RWPE2 (cell line): ENCODE measurements at regions not wholly inside any gene's neighbourhood (a gene's known extent, or its start where the extent isn't known, plus 50 kb on each side); places are given as distances from the start of the nearest gene placed in this dataset.

ENCODE experiments used
- ATAC-seq: fragments of 200-7000 bp; cut with Tn5 transposase; 3 replicates; pipeline ENCODE4 v1.9.1; 2021; ENCODE audit warnings: low read depth
- DNase-seq: peaks from one replicate; pipeline ENCODE4 v3.0.0-alpha.2; 2020; ENCODE audit warnings: low spot score
- H3K27ac ChIP-seq: fragments of 450-650 bp; 2 replicates; pipeline ENCODE4 v1.5.1; 2017; ENCODE audit warnings: mild to moderate bottlenecking; ENCODE audit not compliant: poor library complexity, severe bottlenecking
- H3K27me3 ChIP-seq: fragments of 250-450 bp; sonication (Bioruptor Pico); 2 replicates; pipeline ENCODE4 v1.5.1; 2021; ENCODE audit warnings: mild to moderate bottlenecking, moderate library complexity; ENCODE audit not compliant: insufficient read depth, poor library complexity, severe bottlenecking
- H3K36me3 ChIP-seq: fragments of 250-450 bp; sonication (Bioruptor Pico); 2 replicates; pipeline ENCODE4 v1.5.1; 2020; ENCODE audit warnings: low read depth, mild to moderate bottlenecking, moderate library complexity
- H3K4me1 ChIP-seq: fragments of 250-450 bp; sonication (Bioruptor Pico); 2 replicates; pipeline ENCODE4 v1.5.1; 2021; ENCODE audit warnings: mild to moderate bottlenecking, moderate library complexity; ENCODE audit not compliant: insufficient read depth, poor library complexity, severe bottlenecking
- H3K4me3 ChIP-seq: fragments of 250-450 bp; sonication (Bioruptor Pico); 2 replicates; pipeline ENCODE4 v1.5.1; 2021; ENCODE audit warnings: mild to moderate bottlenecking, moderate library complexity; ENCODE audit not compliant: severe bottlenecking
- H3K9me3 ChIP-seq: fragments of 250-450 bp; sonication (Bioruptor Pico); 2 replicates; pipeline ENCODE4 v1.5.1; 2021; ENCODE audit warnings: mild to moderate bottlenecking, moderate library complexity; ENCODE audit not compliant: severe bottlenecking
- CTCF ChIP-seq: fragments of 450-650 bp; IDR thresholded peaks from one replicate; pipeline ENCODE4 v1.5.1; 2017; ENCODE audit warnings: mild to moderate bottlenecking, moderate library complexity; ENCODE audit not compliant: poor library complexity, severe bottlenecking

GRCh38 chr12:40587421-40587820 lies 104.8 kb upstream of the CNTN1 start:
- Histone ChIP-seq H3K36me3 (no peaks in the 10 kb centered on the region), H3K4me3 (no peak overlapping the region), H3K4me1 (no peaks in the 10 kb centered on the region), H3K27me3 (no peaks in the 10 kb centered on the region), H3K27ac (no peak overlapping the region), H3K9me3 (no peaks in the 10 kb centered on the region)
- DNase-seq: no peak
- TF ChIP-seq CTCF: no peak
- no peak for ATAC-seq

GRCh38 chr12:40587970-40588369 lies 104.3 kb upstream of the CNTN1 start:
- Histone ChIP-seq H3K4me3 (no peak overlapping the region), H3K4me1 (no peaks in the 10 kb centered on the region), H3K36me3 (no peaks in the 10 kb centered on the region), H3K9me3 (no peaks in the 10 kb centered on the region), H3K27me3 (no peaks in the 10 kb centered on the region), H3K27ac (no peak overlapping the region)
- DNase-seq (no peak), ATAC-seq (no peak)
- no peak for TF ChIP-seq CTCF

- no peak for DNase-seq
- no peak overlapping the region for H3K27ac ChIP-seq
- no peaks in the 10 kb centered on the region for H3K9me3 ChIP-seq
- H3K4me3 ChIP-seq: no peak overlapping the region
- ATAC-seq: no peak
- no peaks in the 10 kb centered on the region for H3K27me3 ChIP-seq
- no peaks in the 10 kb centered on the region for H3K4me1 ChIP-seq
- no peaks in the 10 kb centered on the region for H3K36me3 ChIP-seq
- TF ChIP-seq CTCF: no peak
Measured at GRCh38 chr12:40597133-40597532, 95.1 kb upstream of the CNTN1 start.

GRCh38 chr12:40598073-40598472 lies 94.2 kb upstream of the CNTN1 start:
- no peak for TF ChIP-seq CTCF
- Histone ChIP-seq H3K4me1 (no peaks in the 10 kb centered on the region), H3K36me3 (no peaks in the 10 kb centered on the region), H3K27me3 (no peaks in the 10 kb centered on the region), H3K4me3 (no peak overlapping the region), H3K27ac (no peak overlapping the region), H3K9me3 (no peaks in the 10 kb centered on the region)
- DNase-seq: no peak
- ATAC-seq: no peak

GRCh38 chr12:40602562-40602961 lies 89.7 kb upstream of the CNTN1 start:
- no peak for ATAC-seq
- no peak overlapping the region for H3K4me3 ChIP-seq

More at GRCh38 chr12:40602562-40602961, 89.7 kb upstream of the CNTN1 start:
- Histone ChIP-seq H3K4me1 (no peaks in the 10 kb centered on the region), H3K27me3 (no peaks in the 10 kb centered on the region), H3K27ac (no peak overlapping the region), H3K36me3 (no peaks in the 10 kb centered on the region), H3K9me3 (no peaks in the 10 kb centered on the region)
- TF ChIP-seq CTCF: no peak
- no peak for DNase-seq
